ENCODE measurements at regions not wholly inside any gene's neighbourhood (a gene's known extent, or its start where the extent isn't known, plus 50 kb on each side); places are given as distances from the start of the nearest gene placed in this dataset.

DNA sequence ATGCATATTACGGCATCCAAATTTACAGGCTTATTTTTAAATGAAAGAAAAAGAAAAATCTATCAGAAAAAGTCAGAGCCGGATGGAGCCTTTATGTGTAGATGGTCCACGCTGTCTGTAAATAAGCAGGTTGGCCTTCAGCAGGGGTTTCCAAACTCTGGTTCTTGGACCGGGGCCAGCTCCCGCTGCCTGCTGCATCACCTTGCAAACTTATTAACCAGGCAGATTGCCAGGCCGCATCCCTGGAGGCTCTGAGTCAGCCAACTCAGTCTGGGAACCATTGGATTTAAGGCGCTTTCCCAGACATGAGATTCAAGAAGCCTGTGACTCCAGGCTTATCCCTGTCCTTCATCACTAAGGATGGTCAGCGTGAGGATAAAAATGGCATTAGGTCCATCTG is 212.4 kb downstream of the OPA1 start:
- Histone ChIP-seq H3K9ac (ENCODE audit: low read length) (no peak overlapping the region), H3K27ac (ENCODE audit: low read depth, low read length) (no peak overlapping the region), H3K9me3 (ENCODE audit: control insufficient read depth, insufficient read depth, low read depth, low read length) (no peaks in the 10 kb centered on the region), H3K4me3 (ENCODE audit: low read depth, low read length) (no peak overlapping the region), H3K4me1 (ENCODE audit: control insufficient read depth, insufficient read depth, low read length) (peaks cover 17% of the 10 kb centered on the region), H3K27me3 (ENCODE audit: control insufficient read depth, insufficient read depth, low read length) (peaks cover under 1% of the 10 kb centered on the region; the same call in 1 of the 2 replicates), H3K36me3 (ENCODE audit: control insufficient read depth, insufficient read depth, low read length) (no peaks in the 10 kb centered on the region)

DNA sequence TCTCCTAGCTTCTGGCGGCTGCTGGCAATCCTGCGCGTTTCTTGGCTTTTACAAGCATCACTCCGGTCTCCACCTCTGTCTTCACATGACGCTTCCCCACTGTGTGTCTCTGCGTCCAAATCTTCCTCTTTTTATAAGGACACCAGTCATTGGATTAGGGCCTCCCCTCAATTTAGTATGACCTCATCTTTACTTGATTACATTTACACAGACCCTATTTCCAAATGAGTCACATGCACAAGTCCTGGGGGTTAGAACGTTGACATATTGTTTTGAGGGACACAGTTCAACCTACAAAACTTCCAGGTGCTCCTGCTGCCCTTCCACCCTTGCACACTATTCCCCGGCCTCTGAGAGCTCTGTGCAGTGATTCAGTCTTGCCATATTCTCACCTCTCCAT is 215.3 kb downstream of the OPA1 start:
- Histone ChIP-seq H3K4me1 (ENCODE audit: control insufficient read depth, insufficient read depth, low read length) (peaks cover 43% of the 10 kb centered on the region), H3K36me3 (ENCODE audit: control insufficient read depth, insufficient read depth, low read length) (no peaks in the 10 kb centered on the region), H3K9ac (ENCODE audit: low read length) (no peak overlapping the region), H3K27ac (ENCODE audit: low read depth, low read length) (no peak overlapping the region), H3K4me3 (ENCODE audit: low read depth, low read length) (no peak overlapping the region), H3K27me3 (ENCODE audit: control insufficient read depth, insufficient read depth, low read length) (peaks cover 11% of the 10 kb centered on the region; the same call in 1 of the 2 replicates), H3K9me3 (ENCODE audit: control insufficient read depth, insufficient read depth, low read depth, low read length) (no peaks in the 10 kb centered on the region)

DNA sequence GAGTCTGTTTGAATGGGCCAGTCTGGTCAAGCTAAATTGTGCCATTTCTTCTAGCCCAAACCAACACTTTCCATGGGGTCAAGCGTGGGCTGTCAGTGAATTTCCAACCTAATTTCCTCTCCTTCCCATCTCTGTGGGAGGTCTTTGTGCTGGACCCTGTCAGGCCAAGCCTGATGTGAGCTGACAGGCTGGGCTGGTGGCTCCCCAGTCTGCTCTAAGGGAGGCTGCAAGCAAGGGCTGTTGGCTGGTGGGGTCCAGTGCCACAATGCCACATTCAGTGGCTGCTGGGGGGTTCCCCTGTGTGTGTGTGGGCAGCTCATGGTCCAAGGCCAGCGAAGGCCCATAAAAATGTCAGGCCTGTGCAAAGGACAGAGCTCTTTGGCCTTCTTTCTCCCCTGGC is 216.1 kb downstream of the OPA1 start:
- Histone ChIP-seq H3K4me1 (ENCODE audit: control insufficient read depth, insufficient read depth, low read length) (peaks cover 51% of the 10 kb centered on the region), H3K27ac (ENCODE audit: low read depth, low read length) (no peak overlapping the region), H3K9me3 (ENCODE audit: control insufficient read depth, insufficient read depth, low read depth, low read length) (no peaks in the 10 kb centered on the region), H3K27me3 (ENCODE audit: control insufficient read depth, insufficient read depth, low read length) (peaks cover 12% of the 10 kb centered on the region), H3K9ac (ENCODE audit: low read length) (no peak overlapping the region), H3K36me3 (ENCODE audit: control insufficient read depth, insufficient read depth, low read length) (no peaks in the 10 kb centered on the region), H3K4me3 (ENCODE audit: low read depth, low read length) (no peak overlapping the region)

DNA sequence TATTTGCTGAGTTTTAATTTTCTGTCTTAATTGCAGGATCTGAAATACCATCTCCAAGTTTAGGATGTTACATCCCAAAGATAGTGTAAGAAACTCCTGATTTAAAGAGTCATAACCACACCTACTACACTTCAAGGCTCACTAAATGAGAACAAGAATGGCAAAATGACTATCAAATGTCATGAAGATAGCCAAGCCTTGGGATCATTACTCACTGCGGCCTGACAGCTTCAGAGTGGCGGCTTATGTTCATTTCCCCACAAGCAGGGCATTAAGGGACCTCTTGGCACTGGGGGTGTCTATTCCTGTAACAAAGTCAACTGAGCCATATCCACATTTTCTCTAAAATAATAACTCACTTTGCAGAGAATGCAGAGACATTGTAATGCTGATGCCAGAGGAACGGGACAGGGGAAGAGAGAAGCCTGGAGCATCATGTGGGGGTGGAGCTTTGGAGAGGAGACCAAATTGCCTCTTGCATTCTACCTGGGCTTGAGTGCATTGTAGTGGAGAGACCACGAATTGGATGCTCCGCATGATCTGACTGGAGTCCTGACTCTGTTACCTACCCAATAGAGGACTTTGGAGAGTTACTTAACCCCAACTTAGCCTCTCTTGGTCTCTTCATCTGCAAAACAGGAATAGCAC is 219.2 kb downstream of the OPA1 start:
- Histone ChIP-seq H3K27ac (ENCODE audit: low read depth, low read length) (peak overlapping the region; percentile 38), H3K4me3 (ENCODE audit: low read depth, low read length) (peak overlapping the region; percentile 10), H3K27me3 (ENCODE audit: control insufficient read depth, insufficient read depth, low read length) (peaks cover 17% of the 10 kb centered on the region)

DNA sequence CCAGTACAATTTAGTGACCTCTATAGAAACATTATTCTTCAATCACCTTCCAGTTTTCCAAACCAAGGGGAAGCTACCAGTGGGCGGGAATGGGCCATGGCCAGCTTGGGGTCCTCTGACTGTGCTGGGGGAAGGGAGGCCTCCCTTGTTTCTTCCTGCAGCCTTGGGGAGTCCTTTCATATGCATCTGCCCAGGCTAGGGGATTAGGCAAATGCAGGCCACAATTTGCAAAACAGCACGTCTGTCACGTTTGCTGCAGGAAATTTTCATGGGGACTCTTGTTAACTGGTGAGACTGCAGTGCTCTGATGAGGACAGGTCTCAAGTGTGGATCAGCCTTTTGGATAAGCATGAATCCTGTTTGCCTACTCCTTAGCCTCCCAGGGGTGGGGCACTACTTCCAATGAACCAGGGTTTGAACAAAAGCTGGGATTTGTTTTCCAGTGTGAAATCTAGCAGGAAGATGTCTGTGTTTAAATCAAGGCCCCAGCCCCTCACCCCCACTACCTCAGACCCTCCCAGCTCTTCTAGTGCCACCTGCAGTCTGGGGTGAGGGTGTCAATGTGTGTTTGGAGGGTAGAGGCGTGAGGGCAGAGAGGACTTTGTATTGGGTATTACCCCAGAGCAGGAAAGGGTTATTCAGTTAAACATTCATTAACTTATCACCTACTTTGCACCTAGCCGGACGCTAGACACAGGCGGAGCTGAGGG is 219.9 kb downstream of the OPA1 start:
- H3K27ac ChIP-seq (ENCODE audit: low read depth, low read length), result peak overlapping the region; percentile 38
- no peaks in the 10 kb centered on the region for H3K9me3 ChIP-seq (ENCODE audit: control insufficient read depth, insufficient read depth, low read depth, low read length)
- H3K9ac ChIP-seq (ENCODE audit: low read length), result peak overlapping the region; percentile 31
- H3K4me3 ChIP-seq (ENCODE audit: low read depth, low read length), result peak overlapping the region; percentile 10
- peaks cover 24% of the 10 kb centered on the region for H3K27me3 ChIP-seq (ENCODE audit: control insufficient read depth, insufficient read depth, low read length)
- H3K4me1 ChIP-seq (ENCODE audit: control insufficient read depth, insufficient read depth, low read length), result peaks cover 84% of the 10 kb centered on the region
- H3K36me3 ChIP-seq (ENCODE audit: control insufficient read depth, insufficient read depth, low read length), result no peaks in the 10 kb centered on the region

More for the DNA sequence above, 219.2 kb downstream of the OPA1 start:
- Histone ChIP-seq H3K4me1 (ENCODE audit: control insufficient read depth, insufficient read depth, low read length) (peaks cover 79% of the 10 kb centered on the region), H3K9me3 (ENCODE audit: control insufficient read depth, insufficient read depth, low read depth, low read length) (no peaks in the 10 kb centered on the region), H3K36me3 (ENCODE audit: control insufficient read depth, insufficient read depth, low read length) (no peaks in the 10 kb centered on the region), H3K9ac (ENCODE audit: low read length) (peak overlapping the region; percentile 31)

DNA sequence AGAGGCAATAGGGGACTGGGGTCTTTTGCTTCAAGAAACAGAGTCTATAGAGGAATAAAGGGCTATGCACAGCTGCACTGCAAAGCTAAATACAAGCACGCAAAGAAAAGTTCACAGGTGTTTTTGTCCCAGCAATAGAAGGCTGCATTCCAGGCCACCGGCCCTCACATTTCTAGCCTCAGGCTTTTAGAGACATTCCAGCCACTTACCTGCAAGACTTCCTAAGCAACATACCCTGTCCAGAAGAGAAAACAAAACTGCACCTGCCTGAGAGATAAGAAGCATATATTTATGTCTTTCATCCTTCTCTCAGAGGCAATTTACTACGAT is 220.5 kb downstream of the OPA1 start:
- Histone ChIP-seq H3K27me3 (ENCODE audit: control insufficient read depth, insufficient read depth, low read length) (peaks cover 24% of the 10 kb centered on the region), H3K9me3 (ENCODE audit: control insufficient read depth, insufficient read depth, low read depth, low read length) (no peaks in the 10 kb centered on the region), H3K36me3 (ENCODE audit: control insufficient read depth, insufficient read depth, low read length) (no peaks in the 10 kb centered on the region), H3K27ac (ENCODE audit: low read depth, low read length) (peak overlapping the region; percentile 38), H3K4me1 (ENCODE audit: control insufficient read depth, insufficient read depth, low read length) (peaks cover 82% of the 10 kb centered on the region), H3K4me3 (ENCODE audit: low read depth, low read length) (0 out of 2 replicates have a peak overlapping the region, but pooled peaks have one; percentile 10), H3K9ac (ENCODE audit: low read length) (peak overlapping the region; percentile 21)

DNA sequence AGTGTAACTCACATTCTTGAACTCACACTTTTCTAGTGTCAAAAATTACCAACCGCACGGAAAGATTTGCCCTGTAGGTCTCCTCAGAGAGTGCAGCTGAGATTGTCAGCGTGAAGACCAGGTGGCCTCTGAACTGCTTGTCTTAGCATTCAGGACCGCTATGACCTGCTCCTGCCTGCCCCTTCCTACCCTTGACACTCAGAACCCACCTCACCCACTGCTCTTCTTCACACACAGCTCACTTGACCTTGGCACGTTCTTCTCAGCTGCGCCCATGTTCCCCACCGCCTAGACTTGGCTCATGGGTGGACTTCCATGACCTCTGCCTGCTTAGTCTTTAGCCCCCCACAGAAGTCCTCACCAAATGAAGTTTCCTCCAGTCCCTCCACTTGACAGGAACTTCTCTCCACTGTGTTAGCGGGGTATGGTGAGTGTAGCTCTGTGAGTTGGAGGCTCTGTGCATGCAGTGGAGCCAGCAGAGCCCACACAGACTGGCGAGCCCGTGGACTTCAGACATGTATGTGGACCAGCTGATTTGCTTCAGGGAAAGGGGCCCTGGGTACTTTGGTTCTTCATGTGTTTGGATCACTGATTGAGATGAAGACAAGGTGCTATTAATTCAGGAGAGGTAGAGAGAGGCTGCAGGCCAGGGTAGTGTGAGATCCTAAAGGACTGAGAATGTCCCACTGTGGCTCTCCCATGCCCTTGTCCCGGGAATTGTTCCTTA is 221.3 kb downstream of the OPA1 start:
- Histone ChIP-seq H3K9ac (ENCODE audit: low read length) (peak overlapping the region; percentile 0), H3K27me3 (ENCODE audit: control insufficient read depth, insufficient read depth, low read length) (peaks cover 27% of the 10 kb centered on the region), H3K27ac (ENCODE audit: low read depth, low read length) (no peak overlapping the region), H3K36me3 (ENCODE audit: control insufficient read depth, insufficient read depth, low read length) (no peaks in the 10 kb centered on the region), H3K4me3 (ENCODE audit: low read depth, low read length) (no peak overlapping the region), H3K9me3 (ENCODE audit: control insufficient read depth, insufficient read depth, low read depth, low read length) (no peaks in the 10 kb centered on the region), H3K4me1 (ENCODE audit: control insufficient read depth, insufficient read depth, low read length) (peaks cover 78% of the 10 kb centered on the region)

DNA sequence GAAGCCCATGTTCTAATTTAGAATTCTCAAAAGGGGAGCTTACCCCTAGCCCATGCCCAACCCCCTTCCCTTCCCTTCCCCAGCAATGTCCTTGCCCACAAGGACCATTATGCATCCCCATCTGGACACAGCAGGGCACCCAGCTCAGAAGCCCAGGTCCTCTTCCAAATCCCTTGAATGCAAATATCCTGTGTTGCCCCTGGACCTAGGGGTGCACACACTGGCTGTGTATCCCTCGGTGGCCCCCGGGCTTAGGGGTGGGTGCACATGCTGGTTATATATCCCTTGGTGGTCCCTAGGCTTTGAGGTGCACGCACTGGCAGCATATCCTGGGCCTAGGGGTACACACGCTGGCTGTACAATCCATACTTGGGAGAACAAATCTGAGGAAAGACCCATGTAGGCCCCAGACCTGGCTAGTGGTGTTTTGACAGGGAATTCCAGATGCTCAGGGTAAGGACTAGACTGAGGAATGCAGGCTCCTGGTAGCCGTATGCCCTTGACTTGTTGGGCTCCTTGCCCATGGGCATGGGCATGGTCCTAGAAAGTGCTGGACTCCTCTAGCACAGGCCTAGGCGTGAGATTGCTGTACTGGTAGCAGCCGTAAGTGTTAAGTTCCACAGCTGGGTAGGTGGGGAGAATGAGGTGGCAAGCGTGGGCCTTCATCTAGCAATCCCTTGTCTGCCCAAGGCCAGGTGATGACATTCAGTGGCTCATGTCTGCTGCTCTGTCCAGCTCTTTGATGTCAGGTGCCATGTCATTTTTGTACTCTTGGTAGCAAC is 222.4 kb downstream of the OPA1 start:
- H3K9me3 ChIP-seq (ENCODE audit: control insufficient read depth, insufficient read depth, low read depth, low read length), result no peaks in the 10 kb centered on the region
- H3K36me3 ChIP-seq (ENCODE audit: control insufficient read depth, insufficient read depth, low read length), result no peaks in the 10 kb centered on the region
- H3K27me3 ChIP-seq (ENCODE audit: control insufficient read depth, insufficient read depth, low read length), result peaks cover 26% of the 10 kb centered on the region
- H3K4me3 ChIP-seq (ENCODE audit: low read depth, low read length), result no peak overlapping the region
- no peak overlapping the region for H3K27ac ChIP-seq (ENCODE audit: low read depth, low read length)
- no peak overlapping the region for H3K9ac ChIP-seq (ENCODE audit: low read length)
- H3K4me1 ChIP-seq (ENCODE audit: control insufficient read depth, insufficient read depth, low read length), result peaks cover 76% of the 10 kb centered on the region

DNA sequence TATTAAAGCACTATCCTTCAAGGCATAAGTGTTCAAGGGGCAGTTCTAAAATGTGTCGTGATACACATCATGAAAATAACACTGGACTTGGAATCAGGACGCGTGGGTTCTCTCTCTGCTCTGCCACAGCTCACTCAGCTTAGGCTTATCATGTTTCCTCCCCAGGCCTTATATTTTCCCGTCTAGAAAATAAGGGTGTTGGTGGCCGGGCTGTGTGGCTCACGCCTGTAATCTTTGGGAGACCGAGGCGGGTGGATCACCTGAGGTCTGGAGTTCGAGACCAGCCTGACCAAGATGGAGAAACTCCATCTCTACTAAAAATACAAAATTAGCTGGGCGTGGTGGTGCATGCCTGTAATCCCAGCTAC is 223.0 kb downstream of the OPA1 start:
- Histone ChIP-seq H3K36me3 (ENCODE audit: control insufficient read depth, insufficient read depth, low read length) (no peaks in the 10 kb centered on the region), H3K27ac (ENCODE audit: low read depth, low read length) (no peak overlapping the region), H3K27me3 (ENCODE audit: control insufficient read depth, insufficient read depth, low read length) (peaks cover 20% of the 10 kb centered on the region), H3K9me3 (ENCODE audit: control insufficient read depth, insufficient read depth, low read depth, low read length) (no peaks in the 10 kb centered on the region), H3K4me1 (ENCODE audit: control insufficient read depth, insufficient read depth, low read length) (peaks cover 72% of the 10 kb centered on the region), H3K9ac (ENCODE audit: low read length) (no peak overlapping the region), H3K4me3 (ENCODE audit: low read depth, low read length) (no peak overlapping the region)

DNA sequence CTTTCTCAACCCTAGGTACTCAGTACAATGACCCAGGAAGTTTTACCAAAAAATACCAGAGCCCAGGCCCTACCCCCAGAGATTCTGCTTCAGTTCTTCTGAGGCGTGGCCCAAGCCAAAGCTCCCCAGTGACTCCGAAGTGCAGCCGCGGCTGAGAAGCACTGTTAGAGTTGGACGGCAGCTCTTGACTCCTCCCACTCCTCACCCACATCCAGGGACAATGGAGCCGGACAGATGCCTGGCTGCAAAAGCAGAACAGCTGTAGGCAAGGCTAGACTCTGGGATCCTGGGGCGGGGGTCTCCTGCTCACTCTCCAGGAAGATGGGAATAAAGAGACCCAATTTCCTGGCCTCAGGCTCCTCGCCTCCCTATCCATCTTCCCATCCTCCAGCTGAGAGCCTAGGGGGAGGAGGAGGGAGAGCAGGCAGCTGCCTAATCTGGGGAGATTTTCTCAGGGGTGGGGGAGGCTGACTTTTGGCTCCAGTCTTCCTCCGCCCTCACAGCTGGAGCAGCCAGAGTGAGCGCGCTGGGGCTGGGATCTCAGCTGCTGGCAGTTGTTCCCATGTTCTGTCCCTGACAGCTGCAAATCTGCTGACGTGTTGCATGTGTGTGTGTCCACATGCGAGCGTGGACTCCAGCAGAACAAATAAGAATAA is 223.8 kb downstream of the OPA1 start:
- peaks cover 16% of the 10 kb centered on the region for H3K27me3 ChIP-seq (ENCODE audit: control insufficient read depth, insufficient read depth, low read length)
- H3K4me1 ChIP-seq (ENCODE audit: control insufficient read depth, insufficient read depth, low read length), result peaks cover 65% of the 10 kb centered on the region
- H3K36me3 ChIP-seq (ENCODE audit: control insufficient read depth, insufficient read depth, low read length), result no peaks in the 10 kb centered on the region
- peak overlapping the region; percentile 4; the same call in 1 of the 2 replicates for H3K4me3 ChIP-seq (ENCODE audit: low read depth, low read length)
- no peak overlapping the region for H3K9ac ChIP-seq (ENCODE audit: low read length)
- H3K27ac ChIP-seq (ENCODE audit: low read depth, low read length), result no peak overlapping the region
- no peaks in the 10 kb centered on the region for H3K9me3 ChIP-seq (ENCODE audit: control insufficient read depth, insufficient read depth, low read depth, low read length)
